ENCODE measurements at regions not wholly inside any gene's neighbourhood (a gene's known extent, or its start where the extent isn't known, plus 50 kb on each side); places are given as distances from the start of the nearest gene placed in this dataset.

DNA sequence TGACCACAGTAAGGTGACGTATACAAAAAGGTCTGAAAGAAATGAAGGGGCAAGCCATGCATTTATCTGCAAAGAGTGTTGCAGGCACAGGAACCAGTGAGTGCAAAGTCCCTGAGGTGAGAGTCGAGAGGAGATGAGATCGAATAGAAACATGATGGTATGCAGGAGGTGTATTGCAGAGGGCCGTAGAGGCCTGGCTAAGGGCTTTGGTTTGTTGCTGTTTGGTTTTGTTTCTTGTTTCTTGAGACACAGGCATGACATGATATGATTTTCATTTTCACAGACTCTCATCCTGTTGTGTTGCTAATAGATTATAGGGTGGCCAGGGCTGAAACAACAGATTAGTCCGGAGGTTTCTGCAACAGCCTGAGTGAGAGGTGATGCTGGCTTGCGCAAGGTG, 80.4 kb downstream of the HSPH1 start:
- Mint-ChIP-seq H3K27me3 (peaks cover 26% of the 10 kb centered on the region), H3K4me3 (no peak overlapping the region), H3K4me1 (ENCODE audit: low read depth) (no peaks in the 10 kb centered on the region), H3K9me3 (no peaks in the 10 kb centered on the region), H3K36me3 (ENCODE audit: low read depth) (no peaks in the 10 kb centered on the region), H3K27ac (no peak overlapping the region)
- intact Hi-C loops (cut with micrococcal nuclease): no loop called here

DNA sequence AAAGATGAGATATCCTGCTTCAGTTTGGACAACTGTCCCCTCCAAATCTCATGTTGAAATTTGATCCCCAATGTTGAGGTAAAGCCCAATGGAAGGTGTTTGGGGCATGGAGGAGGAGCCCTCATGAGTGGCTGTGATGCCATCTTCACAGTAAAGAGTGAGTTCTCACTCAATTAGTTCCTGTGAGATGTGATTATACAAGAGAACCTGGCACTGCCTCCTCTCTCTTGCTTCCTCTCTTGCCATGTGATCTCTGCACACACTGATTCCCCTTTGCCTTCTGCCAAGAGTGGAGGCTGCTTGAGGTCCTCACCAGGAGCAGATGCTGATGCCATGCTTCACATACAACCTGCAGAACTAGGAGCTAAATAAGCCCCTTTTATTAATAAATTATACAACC, 86.9 kb downstream of the HSPH1 start:
- Mint-ChIP-seq H3K36me3 (ENCODE audit: low read depth) (no peaks in the 10 kb centered on the region), H3K27ac (no peak overlapping the region), H3K4me3 (no peak overlapping the region), H3K4me1 (ENCODE audit: low read depth) (peaks cover 17% of the 10 kb centered on the region), H3K9me3 (no peaks in the 10 kb centered on the region), H3K27me3 (peaks cover 21% of the 10 kb centered on the region)
- intact Hi-C loops (cut with micrococcal nuclease): no loop called here

DNA sequence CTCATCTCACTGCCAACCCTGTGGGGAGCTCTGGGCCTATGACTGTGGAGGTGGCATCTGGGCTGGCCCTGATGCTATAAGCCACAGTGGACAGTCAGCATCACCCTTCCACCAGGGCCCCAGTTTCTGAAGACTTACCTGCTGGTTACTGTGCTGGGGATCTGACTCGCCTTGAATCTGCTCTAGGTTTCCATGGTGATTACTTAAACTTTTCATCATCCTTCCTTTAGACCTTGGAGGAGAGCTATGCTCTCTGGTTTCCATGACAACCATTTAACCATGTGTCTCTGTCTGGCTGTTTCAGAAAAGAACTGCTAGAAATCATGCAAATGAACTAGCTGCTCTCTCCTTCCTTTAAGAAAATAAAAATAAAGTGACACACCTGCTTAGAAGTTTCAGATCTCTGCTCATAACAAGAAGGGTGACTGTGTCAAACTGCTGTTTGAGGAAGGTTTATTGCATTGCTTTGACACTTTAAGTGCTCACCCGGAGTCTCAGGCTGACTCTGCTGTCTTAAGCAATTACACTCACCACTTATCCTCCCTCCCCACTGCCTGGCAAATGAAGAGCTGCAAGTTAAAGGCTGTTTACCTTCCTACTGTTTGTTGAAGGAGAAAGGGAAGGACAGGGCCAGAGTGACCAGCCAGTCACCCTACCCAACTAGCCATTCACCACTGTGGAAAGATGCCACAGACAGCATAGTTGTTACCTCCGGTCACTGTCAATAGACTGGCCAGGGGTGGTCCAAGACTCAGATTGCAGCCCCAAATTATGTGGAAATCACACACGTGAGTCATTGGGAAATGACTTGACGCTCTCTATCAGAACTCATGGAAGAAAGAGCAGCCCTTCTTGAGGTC, 87.6 kb downstream of the HSPH1 start:
- Mint-ChIP-seq H3K4me1 (ENCODE audit: low read depth) (peaks cover 18% of the 10 kb centered on the region), H3K27me3 (peaks cover 21% of the 10 kb centered on the region), H3K9me3 (no peaks in the 10 kb centered on the region), H3K4me3 (no peak overlapping the region), H3K27ac (no peak overlapping the region), H3K36me3 (ENCODE audit: low read depth) (no peaks in the 10 kb centered on the region)
- intact Hi-C loops (cut with micrococcal nuclease): no loop called here

DNA sequence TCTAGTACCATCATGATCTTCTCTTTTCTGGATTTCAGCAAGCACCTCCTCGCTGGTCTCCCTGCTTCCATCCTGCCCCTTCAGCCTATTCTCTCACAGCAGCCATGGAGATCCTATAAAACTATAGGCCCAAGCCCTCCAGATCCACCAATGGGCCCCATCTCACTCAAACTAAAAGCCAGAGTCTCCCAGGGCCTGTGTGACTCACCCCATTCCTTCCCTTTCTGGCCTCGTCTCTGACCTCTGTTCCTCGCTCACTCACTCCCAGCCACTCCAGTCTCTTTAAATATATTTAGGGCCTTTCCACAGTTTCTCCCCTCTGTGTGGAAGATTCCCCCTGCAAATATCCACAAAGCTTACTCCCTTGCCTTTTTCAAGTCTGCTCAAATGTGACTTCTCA, 89.7 kb downstream of the HSPH1 start:
- H3K9me3 Mint-ChIP-seq: no peaks in the 10 kb centered on the region
- no peaks in the 10 kb centered on the region for H3K36me3 Mint-ChIP-seq (ENCODE audit: low read depth)
- H3K4me3 Mint-ChIP-seq: no peak overlapping the region
- H3K27me3 Mint-ChIP-seq: peaks cover 23% of the 10 kb centered on the region
- intact Hi-C loops (cut with micrococcal nuclease): no loop called here
- H3K27ac Mint-ChIP-seq: no peak overlapping the region
- H3K4me1 Mint-ChIP-seq (ENCODE audit: low read depth): peaks cover 31% of the 10 kb centered on the region

DNA sequence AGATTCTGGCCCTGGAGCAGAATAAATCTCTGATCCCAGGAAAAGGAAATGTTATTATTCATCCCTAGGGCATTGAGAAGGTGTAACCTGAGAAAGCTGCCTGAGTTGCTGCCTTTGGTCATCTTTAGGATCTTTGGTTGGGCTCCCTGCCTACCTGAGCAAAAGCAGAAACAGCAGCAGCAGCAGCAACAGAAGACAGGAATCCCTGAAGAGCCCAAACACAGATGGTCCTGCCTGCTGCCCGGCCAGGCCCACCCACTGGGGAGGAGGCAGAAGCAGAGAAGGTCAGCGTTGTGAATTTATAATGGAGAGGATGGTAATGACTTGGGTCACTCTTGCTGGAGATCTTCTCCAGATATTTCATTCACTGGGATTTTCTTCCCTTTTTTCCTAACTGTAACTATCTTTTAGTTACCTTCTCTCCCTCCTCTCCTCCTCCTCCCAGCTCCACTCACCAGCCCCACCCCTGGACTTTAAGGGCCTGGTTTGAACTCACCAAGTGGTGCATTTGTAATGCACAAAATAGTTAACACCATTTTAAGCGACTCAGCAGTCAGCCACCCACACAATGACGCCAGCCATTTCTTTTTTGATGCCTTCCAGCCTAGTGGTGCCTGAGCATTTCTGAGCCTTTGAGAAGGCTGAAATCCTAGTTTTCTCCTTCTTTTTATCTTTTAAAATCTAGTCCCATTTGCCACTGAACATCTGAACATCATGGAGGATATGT, 91.7 kb downstream of the HSPH1 start:
- Mint-ChIP-seq H3K27ac (no peak overlapping the region), H3K27me3 (peaks cover 22% of the 10 kb centered on the region), H3K9me3 (no peaks in the 10 kb centered on the region), H3K4me1 (ENCODE audit: low read depth) (peaks cover 31% of the 10 kb centered on the region), H3K36me3 (ENCODE audit: low read depth) (no peaks in the 10 kb centered on the region), H3K4me3 (no peak overlapping the region)
- intact Hi-C loops (cut with micrococcal nuclease): no loop called here

DNA sequence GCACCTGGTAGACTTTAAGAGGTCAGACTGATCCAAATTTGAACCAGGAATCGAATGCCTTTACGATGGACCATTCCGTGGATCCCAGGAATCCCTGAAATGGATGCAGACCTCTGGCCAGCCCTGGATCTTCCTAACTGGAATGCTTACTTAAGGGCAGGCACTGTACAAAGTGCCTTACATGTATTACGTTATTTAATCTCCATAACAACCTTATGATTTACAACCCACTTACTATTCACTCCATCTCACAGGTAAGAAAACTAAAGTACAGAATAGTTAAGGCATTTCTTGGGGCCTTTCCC, 93.6 kb downstream of the HSPH1 start:
- H3K27ac Mint-ChIP-seq: no peak overlapping the region
- H3K36me3 Mint-ChIP-seq (ENCODE audit: low read depth): no peaks in the 10 kb centered on the region
- H3K4me3 Mint-ChIP-seq: no peak overlapping the region
- intact Hi-C loops (cut with micrococcal nuclease): no loop called here
- H3K4me1 Mint-ChIP-seq (ENCODE audit: low read depth): peaks cover 20% of the 10 kb centered on the region
- H3K9me3 Mint-ChIP-seq: peaks cover 8% of the 10 kb centered on the region
- H3K27me3 Mint-ChIP-seq: peaks cover 32% of the 10 kb centered on the region

DNA sequence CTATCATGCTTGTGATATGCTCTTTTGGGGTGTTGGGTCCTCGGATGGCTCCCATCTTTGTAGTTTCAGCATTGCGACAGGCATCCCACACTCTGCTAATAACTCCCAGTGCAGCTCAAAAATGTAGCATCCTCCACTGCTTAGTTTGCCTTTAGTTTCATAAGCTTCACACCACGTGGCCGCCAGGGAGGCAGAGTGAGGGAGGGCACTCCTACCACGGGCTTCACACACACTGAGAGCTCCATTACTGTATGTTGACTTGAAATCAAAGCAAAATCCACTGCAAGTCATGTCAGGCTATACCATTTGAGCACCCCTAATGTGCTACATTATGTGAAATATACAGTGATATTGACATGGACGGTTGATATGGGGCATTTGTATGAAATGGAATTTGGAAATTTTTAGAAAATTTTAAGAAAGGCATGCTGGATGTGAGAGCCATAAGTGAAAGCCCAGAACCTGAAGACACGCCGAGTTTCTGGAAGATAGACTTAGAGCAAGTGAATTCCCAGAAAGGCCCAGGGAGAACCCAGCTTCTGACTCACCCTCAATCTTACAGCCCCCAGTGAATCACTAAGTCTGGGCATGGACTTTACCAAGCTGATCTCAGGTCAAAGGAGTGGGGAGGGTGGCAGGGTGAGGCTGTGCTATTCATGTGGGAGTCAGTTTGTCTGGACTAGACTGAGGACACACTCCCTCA, 94.1 kb downstream of the HSPH1 start:
- Mint-ChIP-seq H3K4me1 (ENCODE audit: low read depth) (peaks cover 20% of the 10 kb centered on the region), H3K9me3 (peaks cover 8% of the 10 kb centered on the region), H3K4me3 (no peak overlapping the region), H3K36me3 (ENCODE audit: low read depth) (no peaks in the 10 kb centered on the region), H3K27ac (no peak overlapping the region), H3K27me3 (peaks cover 32% of the 10 kb centered on the region)
- intact Hi-C loops (cut with micrococcal nuclease): no loop called here

DNA sequence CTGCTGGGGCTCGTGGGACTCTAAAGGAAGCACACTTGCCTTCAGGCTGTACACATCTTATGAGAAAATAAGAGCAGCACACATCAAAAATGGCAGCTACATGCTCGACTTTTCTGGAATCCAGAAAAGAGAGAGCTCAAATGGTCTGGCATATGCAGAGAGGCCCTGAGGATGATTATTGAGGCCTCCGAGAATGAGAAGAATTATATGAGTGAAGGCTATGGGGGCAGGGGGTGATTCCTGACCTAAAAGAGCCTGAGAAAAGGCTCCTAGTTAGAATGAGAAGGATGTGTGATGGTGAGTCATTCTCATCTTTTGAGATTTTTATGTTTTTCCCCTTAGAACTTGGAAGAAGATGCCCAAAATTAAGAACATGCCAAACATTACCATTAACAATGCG, 97.1 kb downstream of the HSPH1 start:
- H3K9me3 Mint-ChIP-seq: peaks cover 8% of the 10 kb centered on the region
- no peak overlapping the region for H3K4me3 Mint-ChIP-seq
- intact Hi-C loops (cut with micrococcal nuclease): no loop called here
- peaks cover 43% of the 10 kb centered on the region for H3K27me3 Mint-ChIP-seq
- peaks cover 13% of the 10 kb centered on the region for H3K4me1 Mint-ChIP-seq (ENCODE audit: low read depth)
- no peaks in the 10 kb centered on the region for H3K36me3 Mint-ChIP-seq (ENCODE audit: low read depth)
- H3K27ac Mint-ChIP-seq: no peak overlapping the region

DNA sequence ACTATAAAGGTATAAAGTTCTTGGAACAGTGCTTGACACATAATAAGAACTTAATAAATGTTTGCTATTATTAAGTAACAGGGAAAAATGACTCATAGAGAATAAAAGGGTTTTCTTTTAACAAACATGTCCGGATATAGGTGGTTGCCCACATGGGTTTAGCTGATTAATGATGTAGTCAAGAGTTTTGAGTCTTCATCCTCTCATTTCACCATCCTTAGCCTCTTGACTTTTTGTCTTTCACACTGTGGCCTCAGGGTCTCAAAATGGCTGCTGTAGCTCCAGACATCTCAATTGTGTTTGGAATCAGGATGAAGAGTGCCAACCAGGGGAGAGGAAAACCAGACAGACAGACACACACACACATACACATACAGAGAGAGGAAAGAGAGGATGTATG, 97.9 kb downstream of the HSPH1 start:
- Mint-ChIP-seq H3K36me3 (ENCODE audit: low read depth) (no peaks in the 10 kb centered on the region), H3K9me3 (peaks cover 8% of the 10 kb centered on the region), H3K4me1 (ENCODE audit: low read depth) (peaks cover 13% of the 10 kb centered on the region), H3K27ac (no peak overlapping the region), H3K27me3 (peaks cover 43% of the 10 kb centered on the region), H3K4me3 (no peak overlapping the region)
- intact Hi-C loops (cut with micrococcal nuclease): no loop called here

DNA sequence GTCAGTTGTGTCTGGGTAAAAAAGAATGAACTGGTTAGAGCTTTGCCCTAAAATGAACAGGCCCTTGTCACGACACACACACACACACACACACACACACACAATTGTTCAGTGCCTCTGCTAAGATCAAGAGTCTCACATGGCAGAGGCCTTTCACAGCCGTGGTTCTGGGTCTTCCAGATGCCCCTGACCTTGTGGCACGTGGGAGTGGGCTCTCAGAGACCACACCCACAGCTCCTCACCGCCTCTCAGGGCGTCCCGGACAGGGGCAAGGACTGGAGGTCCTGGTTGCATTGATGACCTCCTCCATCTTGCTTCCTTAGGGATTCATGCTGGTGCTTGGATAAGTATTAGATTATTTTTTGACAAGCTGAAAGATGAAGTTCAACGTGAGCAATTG, 101.0 kb downstream of the HSPH1 start:
- H3K27ac Mint-ChIP-seq: no peak overlapping the region
- H3K4me3 Mint-ChIP-seq: no peak overlapping the region
- peaks cover 8% of the 10 kb centered on the region for H3K9me3 Mint-ChIP-seq
- peaks cover 32% of the 10 kb centered on the region for H3K27me3 Mint-ChIP-seq
- intact Hi-C loops (cut with micrococcal nuclease): no loop called here
- no peaks in the 10 kb centered on the region for H3K36me3 Mint-ChIP-seq (ENCODE audit: low read depth)
- no peaks in the 10 kb centered on the region for H3K4me1 Mint-ChIP-seq (ENCODE audit: low read depth)

DNA sequence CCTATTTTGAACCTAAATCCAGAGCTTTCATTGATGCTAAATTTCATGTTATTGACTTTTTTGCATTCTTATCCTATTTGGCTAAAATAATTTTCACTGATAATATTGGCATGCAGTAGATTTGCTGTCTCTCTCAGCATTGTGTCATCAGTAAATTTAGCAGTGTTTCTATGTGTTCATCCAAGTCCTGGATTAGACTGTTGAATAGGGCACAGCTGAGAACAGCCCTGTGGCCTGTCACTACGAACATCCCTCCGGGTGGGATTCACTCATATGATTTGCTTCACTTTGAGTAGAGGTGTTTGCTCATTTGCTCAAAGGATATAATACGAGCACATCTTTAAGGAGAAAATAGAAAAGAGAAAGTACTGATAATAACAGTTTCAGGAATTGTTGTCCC, 101.5 kb downstream of the HSPH1 start:
- intact Hi-C loops (cut with micrococcal nuclease): no loop called here
- peaks cover 32% of the 10 kb centered on the region for H3K27me3 Mint-ChIP-seq

DNA sequence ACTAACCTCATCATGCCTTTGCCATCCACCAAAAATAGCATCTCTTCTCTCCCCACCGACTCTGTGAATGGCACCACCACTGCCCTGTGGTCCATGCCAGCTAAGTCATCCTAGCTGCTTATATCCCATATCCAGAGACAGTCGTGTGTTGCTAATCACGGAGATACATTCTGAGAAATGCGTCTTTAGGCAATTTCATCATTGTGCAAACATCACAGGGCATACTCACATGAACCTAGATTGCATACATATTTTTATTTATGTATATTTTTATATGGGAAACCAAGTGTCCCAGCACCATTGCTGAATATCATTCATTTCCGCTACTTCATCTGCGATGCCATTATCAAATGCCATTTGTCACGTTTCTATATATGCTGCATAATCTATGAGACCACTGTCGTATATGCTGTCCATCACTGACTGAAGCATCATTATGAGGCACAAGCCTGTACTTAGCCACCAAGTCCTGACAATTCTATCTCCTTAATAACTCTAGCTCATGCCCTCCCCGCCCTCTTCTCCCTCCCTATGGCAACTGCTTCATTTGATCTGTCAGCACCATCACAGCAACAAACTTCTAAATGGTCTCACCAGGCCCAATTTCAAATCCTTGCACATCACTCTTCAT, 104.2 kb downstream of the HSPH1 start:
- no peak overlapping the region for H3K27ac Mint-ChIP-seq
- H3K9me3 Mint-ChIP-seq: no peaks in the 10 kb centered on the region
- no peaks in the 10 kb centered on the region for H3K4me1 Mint-ChIP-seq (ENCODE audit: low read depth)
- H3K27me3 Mint-ChIP-seq: peaks cover 20% of the 10 kb centered on the region
- H3K36me3 Mint-ChIP-seq (ENCODE audit: low read depth): no peaks in the 10 kb centered on the region
- intact Hi-C loops (cut with micrococcal nuclease): no loop called here
- H3K4me3 Mint-ChIP-seq: no peak overlapping the region

More for the DNA sequence above, 101.5 kb downstream of the HSPH1 start:
- no peak overlapping the region for H3K27ac Mint-ChIP-seq
- H3K4me1 Mint-ChIP-seq (ENCODE audit: low read depth): no peaks in the 10 kb centered on the region
- H3K36me3 Mint-ChIP-seq (ENCODE audit: low read depth): no peaks in the 10 kb centered on the region
- H3K4me3 Mint-ChIP-seq: no peak overlapping the region
- H3K9me3 Mint-ChIP-seq: peaks cover 8% of the 10 kb centered on the region

DNA sequence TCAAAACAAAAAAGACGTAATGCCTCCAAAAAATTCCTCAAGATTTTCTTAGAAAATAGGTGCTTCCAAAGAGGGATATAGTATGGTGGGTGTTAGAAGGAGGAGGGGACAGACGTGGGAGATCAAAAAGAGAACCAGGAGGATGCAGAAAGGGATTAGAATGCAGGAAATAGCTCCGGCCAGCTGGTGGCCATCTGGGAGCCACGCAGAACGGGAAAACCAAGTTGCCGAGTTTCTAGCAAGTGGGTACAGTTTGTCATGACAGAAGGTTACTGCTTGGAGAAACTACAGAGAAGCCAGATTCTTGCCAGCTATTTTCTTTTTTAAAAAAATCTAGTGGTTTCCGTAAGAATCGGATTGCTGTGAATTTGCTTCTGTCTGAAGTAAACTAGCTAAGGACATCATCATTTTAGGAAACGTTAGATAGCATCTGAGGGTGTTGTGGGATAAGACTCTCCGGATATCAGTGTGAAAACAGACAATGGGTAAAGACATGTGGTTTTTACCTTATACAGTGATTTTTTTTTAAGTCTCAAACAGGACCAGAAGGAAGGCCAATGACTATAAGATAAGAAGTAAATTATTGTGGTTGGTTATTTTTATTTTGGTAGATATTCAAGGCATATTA, 104.9 kb downstream of the HSPH1 start:
- intact Hi-C loops (cut with micrococcal nuclease): no loop called here
- H3K27me3 Mint-ChIP-seq: peaks cover 15% of the 10 kb centered on the region
- no peak overlapping the region for H3K4me3 Mint-ChIP-seq

More for the DNA sequence above, 104.9 kb downstream of the HSPH1 start:
- Mint-ChIP-seq H3K27ac (no peak overlapping the region), H3K36me3 (ENCODE audit: low read depth) (no peaks in the 10 kb centered on the region), H3K9me3 (no peaks in the 10 kb centered on the region), H3K4me1 (ENCODE audit: low read depth) (peaks cover 4% of the 10 kb centered on the region)

Measured in dendritic cell treated with granulocyte-macrophage colony-stimulating factor and Interleukin-4, amounts not matched to agents 40 ng/mL and 50 ng/mL, for 4 days (primary cell).